ENCODE measurements at regions not wholly inside any gene's neighbourhood (a gene's known extent, or its start where the extent isn't known, plus 50 kb on each side); places are given as distances from the start of the nearest gene placed in this dataset.
"Not testable (repeated sequence)": the region's sequence is repeated elsewhere in the genome, so short reads cannot be mapped to it uniquely, and the experiment has no call there.

GRCh38 chr1:146282807-146283526 lies 54.1 kb upstream of the NOTCH2NLA start:
- DNase-seq (ENCODE audit: low read depth): not testable (repeated sequence)

- not testable (repeated sequence) for DNase-seq (ENCODE audit: low read depth)
Observed at GRCh38 chr1:146281522-146281921, 52.7 kb upstream of the NOTCH2NLA start.

GRCh38 chr1:146278758-146279157 lies 49.9 kb upstream of the NOTCH2NLA start:
- not testable (repeated sequence) for DNase-seq (ENCODE audit: low read depth)
